ELF-1 (cell line): ENCODE measurements at regions not wholly inside any gene's neighbourhood (a gene's known extent, or its start where the extent isn't known, plus 50 kb on each side); places are given as distances from the start of the nearest gene placed in this dataset.
"Not testable (repeated sequence)": the region's sequence is repeated elsewhere in the genome, so short reads cannot be mapped to it uniquely, and the experiment has no call there.

Experiments
- DNase-seq: peaks from one replicate; pipeline ENCODE4 v3.0.0-alpha.2; 2016; ENCODE audit warnings: low read depth, low spot score

- no peak for DNase-seq
Observed at GRCh38 chrX:13518126-13518525, 51.3 kb upstream of the EGFL6 start.

GRCh38 chrX:13515211-13515930, 54.0 kb upstream of the EGFL6 start:
- DNase-seq: no peak

- peak; percentile 44 for DNase-seq
Observed at GRCh38 chrX:13511944-13512330, 57.5 kb upstream of the EGFL6 start.

GRCh38 chrX:13511241-13511943, 58.0 kb upstream of the EGFL6 start:
- DNase-seq: no peak

- DNase-seq: no peak
Observed at GRCh38 chrX:13507893-13508292, 61.5 kb upstream of the EGFL6 start.

- DNase-seq: peak; percentile 38
Observed at GRCh38 chrX:13506574-13506973, 62.8 kb upstream of the EGFL6 start.

GRCh38 chrX:13502590-13502989, 66.8 kb upstream of the EGFL6 start:
- no peak for DNase-seq

GRCh38 chrX:13499736-13500135, 69.7 kb upstream of the EGFL6 start:
- no peak for DNase-seq

- no peak for DNase-seq
Observed at GRCh38 chrX:13498238-13498637, 71.2 kb upstream of the EGFL6 start.

GRCh38 chrX:13495232-13495631, 74.2 kb upstream of the EGFL6 start:
- DNase-seq: no peak

GRCh38 chrX:13494562-13494961, 74.8 kb upstream of the EGFL6 start:
- no peak for DNase-seq

GRCh38 chrX:13493659-13494058, 75.7 kb upstream of the EGFL6 start:
- no peak for DNase-seq

- no peak for DNase-seq
Observed at GRCh38 chrX:13492286-13492685, 77.1 kb upstream of the EGFL6 start.

GRCh38 chrX:13491061-13491460, 78.3 kb upstream of the EGFL6 start:
- DNase-seq: no peak

GRCh38 chrX:13489454-13489853, 79.9 kb upstream of the EGFL6 start:
- DNase-seq: no peak

GRCh38 chrX:13487731-13488505, 81.5 kb upstream of the EGFL6 start:
- DNase-seq: peak; percentile 89

GRCh38 chrX:13485167-13485566, 84.2 kb upstream of the EGFL6 start:
- DNase-seq: no peak

- no peak for DNase-seq
Observed at GRCh38 chrX:13483773-13484172, 85.6 kb upstream of the EGFL6 start.

GRCh38 chrX:13482746-13483541, 86.5 kb upstream of the EGFL6 start:
- DNase-seq: no peak

- not testable (repeated sequence) for DNase-seq
Observed at GRCh38 chrX:13480780-13481179, 88.6 kb upstream of the EGFL6 start.

GRCh38 chrX:13479452-13479813, 90.0 kb upstream of the EGFL6 start:
- DNase-seq: no peak
